PC-3 (cell line): ENCODE measurements at regions not wholly inside any gene's neighbourhood (a gene's known extent, or its start where the extent isn't known, plus 50 kb on each side); places are given as distances from the start of the nearest gene placed in this dataset.

ENCODE experiments used
- CTCF ChIP-seq: fragments of 300-600 bp; sonication (generic); conservative IDR thresholded peaks from 2 replicates; pipeline ENCODE4 v1.5.1; 2017; ENCODE audit warnings: antibody characterized with exemption, low read depth, mild to moderate bottlenecking, low read length
- EZH2phosphoT487 ChIP-seq: fragments of 300-600 bp; sonication (generic); IDR thresholded peaks from 2 replicates; pipeline ENCODE4 v1.6.1; 2018; ENCODE audit warnings: mild to moderate bottlenecking, antibody characterized with exemption, low read length, borderline replicate concordance

GRCh38 chr5:120872297-120872696, 408.2 kb downstream of the PRR16 start:
- TF ChIP-seq CTCF: no peak
- no peak for TF ChIP-seq EZH2phosphoT487
